ENCODE measurements at regions not wholly inside any gene's neighbourhood (a gene's known extent, or its start where the extent isn't known, plus 50 kb on each side); places are given as distances from the start of the nearest gene placed in this dataset.
"Not testable (repeated sequence)": the region's sequence is repeated elsewhere in the genome, so short reads cannot be mapped to it uniquely, and the experiment has no call there.

DNA sequence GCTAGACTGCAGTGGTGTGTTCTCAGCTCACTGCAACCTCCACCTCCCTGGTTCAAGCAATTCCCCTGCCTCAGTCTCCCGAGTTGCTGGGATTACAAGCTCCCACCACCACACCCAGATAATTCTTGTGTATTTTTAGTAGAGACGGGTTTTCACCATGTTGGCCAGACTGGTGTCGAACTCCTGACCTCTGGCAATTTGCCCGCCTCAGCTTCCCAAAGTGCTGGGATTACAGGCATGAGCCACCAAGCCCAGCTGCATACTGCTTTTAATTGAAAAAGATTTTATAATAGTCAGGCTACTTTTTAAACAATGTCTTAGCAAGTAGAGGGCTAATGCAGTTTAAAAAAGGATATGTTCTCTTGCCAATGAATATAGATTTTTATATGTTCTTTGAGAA, 668.9 kb downstream of the SLC6A15 start:
- no peak for DNase-seq (ENCODE audit: low spot score)

DNA sequence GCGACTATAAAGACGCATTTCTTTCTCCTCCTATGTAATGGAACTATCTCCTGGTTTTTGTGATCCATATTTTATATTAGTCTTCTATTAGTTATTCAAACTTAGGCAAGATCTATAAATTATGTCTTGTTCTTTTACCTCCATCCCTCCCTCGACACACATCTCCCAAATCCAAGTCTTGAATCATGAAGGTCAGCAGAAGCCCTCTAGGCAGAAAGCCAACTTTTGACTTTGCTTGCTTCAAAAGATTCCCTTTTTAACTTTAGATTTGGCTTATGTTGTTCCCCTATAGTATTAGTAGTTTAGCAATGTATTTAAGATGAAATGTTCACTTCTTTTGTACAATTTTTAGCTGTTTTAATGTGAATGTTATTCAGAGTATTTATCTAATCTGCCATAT, 689.8 kb downstream of the SLC6A15 start:
- DNase-seq (ENCODE audit: low spot score): no peak

DNA sequence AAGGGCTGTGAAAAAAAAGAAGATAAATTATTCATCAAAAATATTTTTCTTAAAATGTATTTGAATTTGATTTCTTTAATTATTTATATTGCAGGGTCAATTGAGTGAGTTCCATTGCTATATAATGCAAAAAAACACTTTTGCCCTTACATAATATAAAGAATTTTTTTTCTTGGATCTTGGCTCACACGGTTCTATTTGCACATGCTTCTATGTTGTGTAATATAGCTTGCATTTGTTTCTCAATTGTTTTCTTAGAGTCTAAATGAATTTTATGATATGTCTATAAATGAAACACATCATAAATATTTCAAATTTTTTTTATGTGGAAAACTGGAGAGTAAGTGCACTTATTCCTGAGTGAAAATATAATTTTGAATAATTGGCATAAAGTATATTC, 694.2 kb downstream of the SLC6A15 start:
- no peak for DNase-seq (ENCODE audit: low spot score)

DNA sequence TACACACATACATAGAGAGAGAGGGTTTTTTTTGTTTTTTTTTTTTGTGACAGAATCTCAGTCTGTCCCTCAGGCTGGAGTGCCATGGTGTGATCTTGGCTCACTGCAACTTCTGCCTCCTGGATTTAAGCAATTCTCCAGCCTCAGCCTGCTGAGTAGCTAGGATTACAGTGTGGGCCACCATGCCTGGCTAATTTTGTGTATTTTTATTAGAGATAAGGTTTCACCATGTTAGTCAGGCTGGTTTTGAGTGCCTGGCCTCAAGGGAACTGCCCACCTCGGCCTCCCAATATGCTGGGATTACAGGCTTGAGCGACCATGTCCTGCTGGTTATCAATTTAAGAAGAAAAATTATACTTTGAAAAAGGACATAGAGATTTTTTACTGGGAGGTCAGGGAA, 710.6 kb downstream of the SLC6A15 start:
- no peak for DNase-seq (ENCODE audit: low spot score)

DNA sequence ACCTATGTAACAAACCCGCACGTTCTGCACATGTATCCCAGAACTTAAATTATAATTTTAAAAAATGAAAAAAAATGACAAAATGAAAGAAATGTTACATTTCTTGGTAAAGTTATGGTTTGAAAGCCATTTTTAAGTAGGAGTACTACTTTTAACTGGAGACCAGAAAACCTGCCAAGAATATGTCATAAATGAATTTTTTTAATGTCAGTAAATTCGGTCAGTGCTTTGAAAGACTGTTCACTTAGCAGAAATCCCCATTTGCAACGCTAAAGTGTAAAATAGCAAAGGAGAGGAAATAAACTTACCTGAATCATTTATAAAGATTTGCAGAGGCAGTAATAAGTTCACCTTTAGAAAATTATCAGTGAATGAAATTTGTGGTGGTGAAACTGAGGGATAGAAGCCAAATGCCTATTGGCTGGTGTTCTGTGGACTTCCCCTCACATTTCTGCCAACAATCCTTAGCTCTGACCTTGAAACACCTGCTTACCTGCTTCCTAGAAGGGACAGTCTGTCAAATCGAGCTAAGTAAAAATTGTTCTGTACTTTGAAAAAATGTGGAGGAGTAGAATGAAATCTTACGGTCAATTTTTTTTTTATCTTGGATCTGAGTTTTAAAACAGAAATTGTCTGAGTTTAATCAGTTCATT, 714.2 kb downstream of the SLC6A15 start:
- no peak for DNase-seq (ENCODE audit: low spot score)

DNA sequence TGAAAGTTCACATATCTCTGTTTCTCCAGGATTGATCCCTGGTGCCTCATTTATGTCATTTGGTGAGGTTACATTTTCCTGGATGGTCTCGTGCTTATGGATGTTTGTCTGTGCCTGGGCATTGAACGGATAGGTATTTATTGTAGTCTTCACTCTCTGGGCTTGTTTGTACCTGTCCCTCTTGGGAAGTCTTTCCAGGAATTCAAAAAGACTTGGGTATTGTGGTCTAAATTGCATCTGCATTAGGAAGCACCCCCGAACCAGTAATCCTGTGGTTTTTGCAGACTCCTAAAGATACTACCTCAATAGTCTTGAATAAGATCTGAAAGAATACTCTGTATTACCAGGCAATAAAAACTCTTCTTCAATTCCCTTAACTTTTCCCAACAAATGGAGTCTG, 720.8 kb downstream of the SLC6A15 start:
- DNase-seq (ENCODE audit: low spot score): no peak

DNA sequence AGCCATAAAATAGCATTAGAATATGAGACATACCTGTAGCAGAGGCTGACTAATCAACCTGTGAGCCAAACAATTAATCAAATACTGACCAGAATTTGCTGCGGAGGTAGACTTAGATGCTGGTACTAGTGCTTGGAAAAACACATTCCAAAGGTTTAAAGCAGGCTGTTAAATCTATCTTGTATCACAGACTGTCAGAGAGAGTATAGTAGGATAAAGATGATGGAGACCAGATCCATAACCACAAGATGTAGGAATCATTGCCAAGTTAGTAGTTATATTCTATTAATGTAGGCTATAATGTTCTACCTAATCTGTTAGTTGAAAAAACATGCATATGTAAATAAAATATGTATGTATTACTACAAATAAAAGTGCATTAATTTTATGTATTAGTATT, 726.2 kb downstream of the SLC6A15 start:
- no peak for DNase-seq (ENCODE audit: low spot score)

DNA sequence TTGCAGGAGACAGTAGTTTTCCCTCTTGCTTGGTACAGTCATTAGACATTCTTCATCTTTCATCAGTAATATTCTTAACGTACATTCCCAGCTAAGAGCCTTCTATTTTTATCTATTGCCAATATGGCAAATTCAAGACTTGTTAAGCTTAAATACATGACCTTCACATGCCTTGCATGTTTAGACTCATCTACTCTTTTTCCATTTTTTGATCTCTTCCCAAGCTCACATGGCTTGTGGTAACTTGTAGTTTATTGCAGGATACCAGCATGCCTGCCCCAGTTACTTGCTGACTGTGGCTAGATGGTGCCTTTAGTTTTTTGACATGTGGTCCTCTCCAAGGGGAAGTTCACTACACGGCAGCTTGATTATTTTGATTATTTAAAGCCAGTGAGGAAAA, 729.0 kb downstream of the SLC6A15 start:
- no peak for DNase-seq (ENCODE audit: low spot score)

DNA sequence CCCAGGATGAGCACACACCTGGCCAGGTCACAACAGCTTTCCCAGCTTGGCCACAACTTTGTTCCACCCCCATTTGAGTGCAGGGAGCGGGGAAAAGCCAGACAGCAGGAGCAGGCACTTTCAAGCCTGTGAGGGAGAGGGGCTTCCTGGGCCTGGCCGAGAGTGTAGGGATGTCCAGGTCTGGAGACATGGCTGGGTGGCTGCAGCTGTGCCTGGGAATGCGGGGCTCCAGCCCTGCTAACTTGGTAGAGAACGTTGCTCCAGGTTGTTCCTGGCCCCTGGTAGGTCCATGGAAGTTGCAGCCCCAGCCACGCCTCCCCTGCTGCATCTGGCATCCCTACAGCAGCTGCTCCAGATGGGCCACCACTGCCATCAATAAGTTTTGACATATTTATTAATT, 738.5 kb downstream of the SLC6A15 start:
- DNase-seq (ENCODE audit: low spot score): no peak

DNA sequence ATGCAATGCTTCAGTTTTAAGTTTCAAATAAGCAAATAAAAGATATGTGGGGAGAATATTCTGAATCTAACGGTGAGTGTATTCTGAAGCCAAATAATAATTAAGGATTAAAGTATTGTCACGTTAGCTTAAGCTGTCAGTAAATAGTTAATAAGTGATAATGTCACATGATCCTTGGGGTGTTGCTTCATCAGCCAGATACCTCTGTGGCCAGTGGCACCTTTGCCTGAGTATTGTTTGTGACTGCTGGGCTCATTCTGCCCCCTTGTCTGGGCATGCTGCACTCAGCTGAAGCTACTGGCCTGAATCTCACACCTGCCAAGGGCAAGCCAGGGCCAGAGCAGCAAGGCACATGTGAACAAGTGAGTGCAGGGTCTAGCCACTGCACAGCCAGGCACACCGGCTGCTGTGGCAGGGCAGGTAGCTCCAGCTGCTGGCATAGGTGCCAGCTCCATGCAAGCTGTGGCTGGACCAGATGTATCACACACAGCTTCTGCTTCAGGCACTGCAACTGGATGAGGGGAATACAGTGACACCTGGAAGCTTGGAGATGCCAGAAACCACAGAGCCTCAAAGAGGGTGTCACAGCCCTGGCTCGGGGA, 739.7 kb downstream of the SLC6A15 start:
- no peak for DNase-seq (ENCODE audit: low spot score)

DNA sequence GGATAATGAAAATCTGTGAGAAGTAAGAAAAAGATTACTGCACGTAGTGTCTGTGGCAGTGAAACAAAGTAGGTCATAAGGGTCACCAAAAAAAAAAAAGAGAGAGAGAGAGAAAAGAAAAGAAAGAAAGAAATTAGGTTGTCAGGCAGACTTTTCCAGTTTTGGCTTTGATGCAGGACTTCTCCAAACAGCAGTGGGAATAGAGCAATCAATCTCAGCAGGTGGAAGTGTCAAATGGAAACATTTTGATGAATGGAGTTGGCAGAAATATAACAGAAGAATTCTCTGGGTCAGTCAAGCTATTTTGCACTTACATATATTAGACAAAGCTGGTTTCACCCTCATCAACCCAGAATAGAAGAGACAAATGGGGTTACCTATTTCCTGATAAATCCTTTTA, 745.8 kb downstream of the SLC6A15 start:
- no peak for DNase-seq (ENCODE audit: low spot score)

DNA sequence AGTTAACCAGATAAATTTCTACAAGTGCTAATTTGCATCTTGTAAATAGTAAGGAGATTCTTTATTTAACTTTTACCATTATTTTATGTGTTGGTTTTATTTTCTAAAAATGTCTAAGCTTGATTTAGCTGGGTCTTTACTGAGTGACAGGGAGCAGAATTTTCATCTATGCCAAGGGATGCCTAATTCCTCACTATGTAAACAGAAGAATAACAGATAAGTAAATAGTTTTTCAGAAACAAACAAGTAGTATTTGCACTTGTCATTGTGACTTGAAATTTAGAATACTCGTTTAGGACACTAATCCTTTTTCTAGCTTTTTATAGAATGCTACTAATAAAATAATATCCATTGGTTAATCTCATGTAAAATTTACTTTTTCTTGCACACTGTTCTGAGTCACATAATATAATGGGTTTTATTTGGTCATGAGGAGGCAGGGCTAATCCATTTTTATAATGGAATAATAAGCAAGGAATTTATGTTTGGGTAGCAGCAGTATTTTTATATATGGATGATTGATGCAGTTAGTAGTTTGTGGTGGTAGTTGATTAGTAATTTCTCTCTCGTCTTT, 746.5 kb downstream of the SLC6A15 start:
- no peak for DNase-seq (ENCODE audit: low spot score)

DNA sequence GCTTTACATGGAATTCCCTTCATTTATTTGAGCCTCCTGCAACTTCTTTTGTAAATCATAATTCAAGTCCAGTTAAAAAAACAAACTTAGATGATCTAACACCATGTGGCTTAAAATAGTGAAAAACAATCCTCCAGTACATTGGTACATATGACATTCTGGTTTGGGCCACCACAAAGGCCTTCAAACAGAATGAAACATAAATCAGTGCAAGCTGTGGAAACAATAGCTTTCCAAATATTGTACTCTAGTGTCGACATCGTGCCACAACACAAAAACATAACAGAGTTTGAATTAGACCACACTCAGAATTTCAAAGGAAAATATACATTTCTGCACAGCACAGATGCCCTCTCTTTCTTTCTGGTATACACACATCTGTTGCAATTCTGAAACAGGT, 751.3 kb downstream of the SLC6A15 start:
- no peak for DNase-seq (ENCODE audit: low spot score)

DNA sequence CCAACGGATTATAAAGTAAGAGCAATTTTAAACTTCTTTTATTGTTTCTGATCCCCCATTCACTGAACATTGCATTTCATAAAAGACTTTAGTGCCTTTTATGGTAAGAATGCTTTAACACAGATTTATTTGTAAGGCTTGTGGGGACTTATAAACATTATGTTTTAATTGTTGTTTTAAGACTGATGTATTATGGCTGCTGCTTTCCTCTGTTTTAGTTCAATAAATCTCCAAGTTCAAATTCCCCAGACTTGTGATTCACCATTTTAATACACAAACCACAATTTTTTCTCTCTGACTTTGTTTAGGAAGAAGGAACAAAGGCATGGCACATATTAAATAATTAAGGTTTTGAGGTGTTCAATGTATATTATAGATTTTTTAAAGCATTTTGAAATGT, 753.3 kb downstream of the SLC6A15 start:
- no peak for DNase-seq (ENCODE audit: low spot score)

DNA sequence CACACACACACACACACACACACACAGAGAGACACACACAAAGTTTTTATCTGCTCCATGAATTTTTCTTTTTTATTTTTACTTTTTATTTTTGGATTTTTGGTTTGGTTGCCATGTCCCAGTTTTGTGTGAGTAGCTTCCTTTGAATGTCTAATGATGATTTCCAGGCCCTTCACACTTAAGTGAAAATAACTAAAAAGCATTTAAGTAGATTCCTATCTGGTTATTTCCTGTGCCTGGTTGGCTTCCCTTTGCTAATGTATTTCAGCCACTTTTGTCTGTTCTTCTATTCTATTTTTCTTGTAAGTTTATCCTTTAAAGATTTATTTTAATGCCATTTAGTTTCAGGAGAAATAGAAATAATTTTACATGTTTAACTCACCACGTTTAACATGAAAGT, 755.4 kb downstream of the SLC6A15 start:
- no peak for DNase-seq (ENCODE audit: low spot score)

DNA sequence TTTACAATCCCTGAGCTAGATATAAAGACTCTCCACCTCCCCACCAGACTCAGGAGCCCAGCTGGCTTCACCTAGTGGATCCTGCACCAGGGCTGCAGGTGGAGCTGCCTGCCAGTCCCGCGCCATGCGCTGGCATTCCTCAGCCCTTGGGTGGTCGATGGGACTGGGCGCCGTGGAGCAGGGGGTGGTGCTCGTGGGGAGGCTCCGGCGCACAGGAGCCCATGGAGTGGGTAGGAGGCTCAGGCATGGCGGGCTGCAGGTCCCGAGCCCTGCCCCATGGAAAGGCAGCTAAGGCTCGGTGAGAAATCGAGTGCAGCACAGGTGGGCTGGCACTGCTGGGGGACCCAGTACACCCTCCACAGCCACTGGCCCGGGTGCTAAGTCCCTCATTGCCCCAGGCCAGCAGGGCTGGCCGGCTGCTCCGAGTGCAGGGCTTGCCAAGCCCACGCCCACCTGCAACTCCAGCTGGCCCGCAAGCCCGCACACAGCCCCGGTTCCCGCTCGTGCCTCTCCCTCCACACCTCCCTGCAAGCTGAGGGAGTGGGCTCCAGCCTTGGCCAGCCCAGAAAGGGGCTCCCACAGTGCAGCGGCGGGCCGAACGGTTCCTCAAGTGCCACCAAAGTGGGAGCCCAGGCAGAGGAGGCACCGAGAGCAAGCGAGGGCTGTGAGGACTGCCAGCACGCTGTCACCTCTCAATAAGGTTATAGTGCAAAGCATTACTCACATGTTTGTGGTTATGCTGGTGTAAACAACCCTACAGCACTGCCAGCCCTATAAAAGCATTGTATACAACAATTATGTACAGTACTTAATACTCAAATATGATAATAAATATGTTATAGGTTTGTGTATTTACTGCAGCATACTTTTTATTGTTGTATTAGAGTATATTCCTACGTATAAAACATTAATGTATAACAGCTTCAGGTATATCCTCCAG, 757.3 kb downstream of the SLC6A15 start:
- not testable (repeated sequence) for DNase-seq (ENCODE audit: low spot score)

DNA sequence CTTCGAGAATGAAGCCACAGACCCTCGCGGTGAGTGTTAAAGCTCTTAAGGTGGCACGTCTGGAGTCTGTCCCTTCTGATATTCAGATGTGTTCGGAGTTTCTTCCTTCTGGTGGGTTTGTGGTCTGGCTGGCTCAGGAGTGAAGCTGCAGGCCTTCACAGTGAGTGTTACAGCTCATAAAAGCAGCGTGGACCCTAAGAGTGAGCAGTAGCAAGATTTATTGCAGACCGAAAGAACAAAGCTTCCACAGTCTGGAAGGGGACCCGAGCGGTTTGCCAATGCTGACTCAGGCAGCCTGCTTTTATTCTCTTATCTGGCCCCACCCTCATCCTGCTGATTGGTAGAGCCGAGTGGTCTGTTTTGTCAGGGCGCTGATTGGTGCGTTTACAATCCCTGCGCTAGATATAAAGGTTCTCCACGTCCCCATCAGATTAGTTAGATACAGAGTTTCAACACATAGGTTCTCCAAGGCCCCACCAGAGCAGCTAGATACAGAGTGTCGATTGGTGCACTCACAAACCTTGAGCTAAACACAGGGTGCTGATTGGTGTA, 758.1 kb downstream of the SLC6A15 start:
- DNase-seq (ENCODE audit: low spot score): not testable (repeated sequence)

DNA sequence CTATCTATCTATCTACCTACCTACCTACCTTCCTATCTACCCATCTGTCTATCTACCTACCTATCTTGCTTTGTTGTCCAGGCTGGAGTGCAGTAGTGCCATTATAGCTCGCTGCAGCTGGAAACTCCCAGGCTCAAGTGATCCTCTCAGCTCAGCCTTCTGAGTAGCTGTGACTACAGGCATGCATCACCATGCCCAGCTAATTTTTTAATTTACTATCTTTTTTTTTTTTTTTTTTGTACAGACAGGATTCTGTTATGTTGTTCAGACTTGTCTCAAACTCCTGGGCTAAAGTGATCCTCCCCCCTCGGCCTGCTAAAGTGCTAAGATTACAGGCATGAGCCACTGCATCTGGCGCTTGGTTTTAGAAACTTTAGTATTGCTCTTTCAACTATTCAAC, 762.4 kb downstream of the SLC6A15 start:
- DNase-seq (ENCODE audit: low spot score): no peak

DNA sequence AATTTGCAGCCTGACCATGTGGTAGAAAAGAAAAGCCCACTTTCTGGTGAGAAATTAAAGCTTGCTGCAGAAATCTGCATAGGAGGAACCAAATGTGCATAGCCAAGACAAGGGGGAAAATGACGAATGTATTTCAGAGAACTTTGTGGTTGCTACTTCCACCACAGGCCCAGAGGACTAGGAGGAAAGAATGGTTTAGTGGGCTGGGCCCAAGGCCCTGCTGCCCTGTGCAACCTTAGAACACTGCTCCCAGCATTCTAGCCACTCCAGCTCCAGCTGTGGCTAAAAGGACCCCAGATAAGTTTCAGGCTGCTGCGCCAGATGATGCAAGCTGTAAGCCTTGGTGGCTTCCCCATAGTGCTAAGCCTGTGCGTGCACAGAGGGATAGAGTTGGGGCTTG, 764.3 kb downstream of the SLC6A15 start:
- no peak for DNase-seq (ENCODE audit: low spot score)

DNA sequence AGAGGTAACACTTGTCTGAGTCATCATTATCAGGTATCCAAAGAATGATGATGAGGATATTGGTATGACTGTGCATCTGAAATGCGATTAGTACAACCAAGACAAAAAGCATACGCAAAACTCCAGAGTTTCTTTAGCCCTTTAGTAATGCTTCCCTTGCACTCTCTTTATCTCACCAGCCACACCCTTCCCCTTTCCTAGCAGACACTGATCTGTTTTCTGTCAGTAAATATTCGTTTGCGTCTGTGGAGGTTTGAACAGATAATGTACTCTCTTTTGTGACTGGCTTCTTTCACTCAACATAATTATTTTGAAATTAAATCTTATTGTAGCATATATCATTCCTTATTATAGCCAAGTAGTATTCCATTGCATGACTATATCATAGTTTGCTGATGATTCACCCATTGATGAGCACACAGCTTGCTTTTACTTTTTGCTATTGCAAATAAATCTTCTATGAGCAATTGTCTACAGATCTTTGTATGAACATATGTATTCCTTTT, 775.7 kb downstream of the SLC6A15 start:
- DNase-seq (ENCODE audit: low spot score): no peak

DNA sequence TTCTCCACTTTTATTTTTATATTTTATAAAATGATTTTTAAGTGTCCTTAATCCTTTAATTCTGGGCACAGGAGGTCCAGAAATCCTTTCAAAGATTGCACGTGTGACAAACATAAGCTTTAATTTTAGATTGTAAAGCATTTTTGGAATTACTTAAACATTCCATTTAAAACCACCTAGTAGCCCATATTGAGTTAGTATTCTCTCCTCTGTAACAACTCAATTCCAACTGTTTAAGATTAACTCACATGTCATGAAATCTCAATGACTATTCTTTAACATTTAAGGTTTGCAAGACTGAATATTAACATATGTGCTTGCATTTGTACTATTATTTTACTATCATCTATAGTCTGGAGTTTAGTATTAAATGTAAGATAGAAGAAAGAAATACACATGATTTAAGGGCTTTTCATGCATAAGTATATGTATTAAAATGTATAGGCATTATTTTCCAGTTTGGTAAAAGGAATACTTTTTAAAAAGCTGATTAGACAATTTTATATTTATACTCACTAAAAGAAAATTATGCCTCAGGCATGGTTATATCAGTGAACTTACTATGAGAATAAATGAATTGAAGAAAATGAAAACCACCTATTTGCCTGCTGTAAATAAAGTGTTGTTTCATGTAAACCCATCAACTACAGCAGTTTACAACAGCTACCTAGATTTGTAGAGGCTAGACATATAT, 776.9 kb downstream of the SLC6A15 start:
- DNase-seq (ENCODE audit: low spot score): no peak

Measured in CD4-positive, alpha-beta T cell treated with Interleukin-2 at 100 ng/mL for 4 hours (primary cell).